SH-SY5Y (cell line): ENCODE measurements at regions not wholly inside any gene's neighbourhood (a gene's known extent, or its start where the extent isn't known, plus 50 kb on each side); places are given as distances from the start of the nearest gene placed in this dataset.

Experiments used
- GATA2 ChIP-seq: IDR thresholded peaks from 2 replicates; pipeline ENCODE4 v1.6.1; 2011; ENCODE audit warnings: mild to moderate bottlenecking, low read depth, low read length
- GATA3 ChIP-seq: IDR thresholded peaks from 2 replicates; pipeline ENCODE4 v1.6.1; 2011; ENCODE audit warnings: low read depth, mild to moderate bottlenecking, low read length, moderate library complexity

GRCh38 chr18:78046631-78047030 is 797.0 kb downstream of the GALR1 start:
- TF ChIP-seq GATA3 (no peak), GATA2 (no peak)

- no peak for TF ChIP-seq GATA2
- no peak for TF ChIP-seq GATA3
Measured at GRCh38 chr18:78049281-78049680, 799.6 kb downstream of the GALR1 start.

- TF ChIP-seq GATA2, result no peak
Measured at GRCh38 chr18:78054801-78055200, 805.2 kb downstream of the GALR1 start.

GRCh38 chr18:78056011-78056410 is 806.4 kb downstream of the GALR1 start:
- TF ChIP-seq GATA3 (no peak), GATA2 (no peak)

GRCh38 chr18:78069784-78070664 is 820.4 kb downstream of the GALR1 start:
- TF ChIP-seq GATA3, result no peak
- no peak for TF ChIP-seq GATA2

- TF ChIP-seq GATA3 (no peak), GATA2 (no peak)
Measured at GRCh38 chr18:78071166-78071710, 821.6 kb downstream of the GALR1 start.

- no peak for TF ChIP-seq GATA2
- no peak for TF ChIP-seq GATA3
Measured at GRCh38 chr18:78071776-78072175, 822.1 kb downstream of the GALR1 start.

- TF ChIP-seq GATA3 (no peak), GATA2 (no peak)
Measured at GRCh38 chr18:78072375-78072774, 822.7 kb downstream of the GALR1 start.

- TF ChIP-seq GATA2 (no peak), GATA3 (no peak)
Measured at GRCh38 chr18:78073275-78073674, 823.6 kb downstream of the GALR1 start.

GRCh38 chr18:78074400-78075020 is 824.9 kb downstream of the GALR1 start:
- TF ChIP-seq GATA3, result no peak
- no peak for TF ChIP-seq GATA2

GRCh38 chr18:78080081-78080480 is 830.4 kb downstream of the GALR1 start:
- TF ChIP-seq GATA2, result no peak
- no peak for TF ChIP-seq GATA3

GRCh38 chr18:78080761-78081160 is 831.1 kb downstream of the GALR1 start:
- TF ChIP-seq GATA3, result no peak
- no peak for TF ChIP-seq GATA2

GRCh38 chr18:78082816-78083215 is 833.2 kb downstream of the GALR1 start:
- TF ChIP-seq GATA3, result no peak
- TF ChIP-seq GATA2, result no peak

- no peak for TF ChIP-seq GATA2
- TF ChIP-seq GATA3, result no peak
Measured at GRCh38 chr18:78085241-78086185, 835.9 kb downstream of the GALR1 start.
